Choroid plexus epithelial cell (primary cell): ENCODE measurements at regions not wholly inside any gene's neighbourhood (a gene's known extent, or its start where the extent isn't known, plus 50 kb on each side); places are given as distances from the start of the nearest gene placed in this dataset.

Experiments used
- DNase-seq: peaks from one replicate; pipeline ENCODE4 v3.0.0-alpha.2; 2010; ENCODE audit warnings: low read depth
- H3K4me3 ChIP-seq: 2 replicates; pipeline ENCODE4 v1.5.1; 2011; ENCODE audit warnings: low read depth, mild to moderate bottlenecking, control low read depth, low read length, moderate library complexity
- CTCF ChIP-seq: conservative IDR thresholded peaks from 2 replicates; pipeline ENCODE4 v1.5.1; 2011; ENCODE audit warnings: low read depth, mild to moderate bottlenecking, control low read depth, inconsistent platforms, low read length, moderate library complexity

DNA sequence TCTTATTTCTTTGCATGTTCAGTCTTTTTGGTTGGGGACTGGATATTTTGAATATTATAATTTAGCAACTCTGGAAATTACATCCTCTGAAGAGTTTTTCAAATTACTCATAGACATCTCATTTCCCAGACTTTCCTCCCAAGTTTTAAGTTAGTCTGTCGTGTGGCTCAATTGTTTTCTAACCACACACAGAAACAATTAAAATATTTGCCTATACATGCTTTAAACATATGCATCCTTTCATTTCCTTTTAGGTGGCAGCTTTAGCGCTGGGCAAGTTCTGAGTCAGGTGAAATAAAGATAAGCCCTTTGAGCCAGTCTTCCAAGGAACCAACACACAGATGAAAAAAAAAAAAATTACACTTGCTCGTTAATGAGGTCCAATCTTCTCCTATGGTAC is 307.0 kb upstream of the SPOCK3 start:
- TF ChIP-seq CTCF = no peak
- DNase-seq = no peak
- H3K4me3 ChIP-seq = no peak overlapping the region

DNA sequence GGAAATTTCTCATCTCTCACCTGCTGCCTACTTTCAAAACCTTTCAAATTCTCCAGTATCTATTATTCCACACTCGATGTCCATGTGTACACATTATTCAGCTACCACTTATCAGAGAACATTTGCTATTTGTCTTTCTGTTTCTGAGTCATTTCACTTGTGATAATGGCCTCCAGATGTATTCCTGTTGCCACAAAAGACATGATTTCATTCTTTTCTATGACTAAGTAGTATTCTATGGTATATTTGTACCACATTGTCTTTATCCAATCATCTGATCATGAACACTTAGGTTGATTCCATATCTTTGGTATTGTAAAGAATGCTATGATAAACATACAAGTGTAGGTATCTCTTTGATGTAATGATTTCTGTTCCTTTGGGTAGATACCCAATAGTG is 310.1 kb upstream of the SPOCK3 start:
- DNase-seq = no peak
- no peak overlapping the region for H3K4me3 ChIP-seq
- no peak for TF ChIP-seq CTCF

DNA sequence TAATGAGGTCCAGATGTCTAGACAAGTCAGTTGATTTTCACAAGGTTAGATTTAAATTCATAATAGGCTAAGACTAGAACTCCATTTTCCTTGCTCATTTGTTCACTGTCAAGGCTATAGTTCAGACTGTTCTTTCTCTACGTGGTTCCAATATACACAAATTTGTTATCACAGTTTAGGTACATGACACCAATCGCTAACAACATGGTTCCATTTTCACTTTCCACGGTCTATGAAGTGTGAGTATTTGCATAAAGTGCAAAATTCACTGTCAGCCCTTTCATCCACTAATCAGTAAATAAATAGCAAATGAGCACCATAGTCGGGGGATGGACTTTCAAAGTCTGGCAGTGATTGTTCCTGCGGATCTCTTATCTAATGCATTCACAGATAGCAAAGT is 315.7 kb upstream of the SPOCK3 start:
- no peak overlapping the region for H3K4me3 ChIP-seq
- DNase-seq = no peak
- TF ChIP-seq CTCF = no peak

DNA sequence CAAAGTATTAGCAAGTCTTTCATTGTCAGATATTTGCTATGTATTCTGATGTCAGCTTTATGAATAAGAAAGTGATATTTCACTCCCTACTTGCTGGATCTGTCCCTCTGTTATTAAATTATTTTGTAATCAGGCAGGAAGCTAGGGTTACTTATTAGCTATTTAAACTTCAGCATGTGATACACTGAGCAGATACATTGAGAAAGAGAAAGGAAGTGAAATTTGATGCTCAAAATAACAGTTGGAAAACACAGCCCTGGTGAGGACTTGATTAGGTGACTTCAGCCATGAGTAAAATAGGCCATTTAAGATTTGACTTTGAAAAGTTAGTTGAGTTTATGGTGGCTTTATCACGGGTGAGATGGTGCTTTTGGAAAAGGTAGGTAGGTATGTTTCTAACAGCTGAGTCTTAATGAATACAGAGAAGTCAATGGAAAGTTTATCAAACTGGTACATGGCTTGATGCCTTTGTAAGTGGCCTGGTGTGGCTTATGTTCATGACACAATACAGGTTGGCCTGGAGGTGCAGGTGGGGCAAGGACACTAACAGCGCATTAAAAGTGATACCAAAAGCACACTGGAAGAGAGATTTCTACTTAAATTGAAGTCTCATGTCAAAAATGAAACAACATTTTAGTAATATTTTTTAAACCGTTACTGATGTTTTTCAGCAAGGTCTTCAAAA is 321.2 kb upstream of the SPOCK3 start:
- peak; percentile 2 for DNase-seq
- no peak for TF ChIP-seq CTCF
- no peak overlapping the region for H3K4me3 ChIP-seq

DNA sequence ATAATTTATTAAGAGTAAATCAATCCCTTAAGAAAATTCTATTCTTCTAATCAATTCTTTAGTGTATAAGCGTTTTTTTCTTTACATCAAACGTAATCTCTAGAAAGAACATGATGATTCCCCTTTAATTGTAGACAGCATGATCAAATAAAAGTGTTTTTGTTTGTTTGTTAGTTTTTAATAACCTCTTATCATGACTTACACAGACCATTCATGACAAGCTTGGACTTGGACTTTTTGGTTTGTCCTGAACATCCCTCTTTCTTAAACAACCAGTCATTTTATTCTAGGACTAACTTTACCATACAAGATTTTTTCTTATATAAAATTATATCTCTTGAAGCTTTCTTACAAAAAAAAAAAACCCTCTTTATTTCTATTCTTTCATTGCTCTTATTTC is 344.6 kb upstream of the SPOCK3 start:
- no peak for TF ChIP-seq CTCF
- DNase-seq = no peak
- no peak overlapping the region for H3K4me3 ChIP-seq

DNA sequence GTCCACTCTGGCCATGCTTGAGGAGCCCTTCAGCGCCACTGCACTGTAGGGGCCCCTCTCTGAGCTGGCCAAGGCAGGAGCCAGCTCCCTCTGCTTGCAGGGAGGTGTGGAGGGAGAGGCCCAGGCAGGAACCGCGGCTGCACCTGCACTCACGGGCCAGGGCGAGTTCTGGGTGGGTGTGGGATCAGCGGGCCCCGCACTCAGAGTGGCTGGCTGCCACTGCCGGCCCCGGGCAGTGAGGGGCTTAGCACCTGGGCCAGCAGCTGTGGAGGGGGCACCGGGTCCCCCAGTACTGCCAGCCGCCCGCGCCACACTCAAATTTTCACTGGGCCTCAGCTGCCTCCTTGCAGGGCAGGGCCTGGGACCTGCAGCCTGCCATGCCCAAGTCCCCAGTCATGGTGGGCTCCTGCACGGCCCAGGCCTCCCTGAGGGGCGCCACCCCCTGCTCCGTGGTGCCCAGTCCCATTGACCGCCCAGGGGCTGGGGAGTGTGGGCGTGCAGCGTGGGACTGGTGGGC is 347.2 kb upstream of the SPOCK3 start:
- no peak overlapping the region for H3K4me3 ChIP-seq
- no peak for TF ChIP-seq CTCF
- no peak for DNase-seq

DNA sequence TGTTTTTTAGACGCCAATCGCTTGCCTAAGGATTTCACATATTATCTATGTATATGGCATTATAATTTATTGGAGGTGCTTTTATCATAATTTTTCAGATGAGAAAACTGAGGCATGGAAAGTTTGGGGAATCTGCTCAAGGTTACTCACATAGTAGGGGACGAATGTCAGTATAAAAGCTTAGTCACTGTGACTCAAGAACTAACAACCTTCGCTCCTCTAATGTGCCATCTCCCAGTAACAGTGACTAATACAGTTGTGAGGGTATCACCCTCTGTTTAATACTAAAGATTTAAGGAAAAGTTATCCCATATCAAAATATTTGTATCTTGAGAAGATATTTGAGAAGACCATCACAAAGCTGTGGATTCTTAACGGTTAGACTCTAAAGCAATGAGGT is 353.1 kb upstream of the SPOCK3 start:
- no peak for DNase-seq
- no peak for TF ChIP-seq CTCF
- H3K4me3 ChIP-seq = no peak overlapping the region
